H9 (cell line): ENCODE measurements at regions not wholly inside any gene's neighbourhood (a gene's known extent, or its start where the extent isn't known, plus 50 kb on each side); places are given as distances from the start of the nearest gene placed in this dataset.

ENCODE experiments used
- DNase-seq: peaks from one replicate; pipeline ENCODE4 v3.0.0-alpha.2; 2017
- H2AFZ ChIP-seq: one replicate; pipeline ENCODE4 v1.6.1; 2013; ENCODE audit warnings: mild to moderate bottlenecking, low read length, control low read depth, moderate library complexity
- H2AK5ac ChIP-seq: 2 replicates; pipeline ENCODE4 v1.6.1; 2013; ENCODE audit warnings: low read length, control low read depth, mixed read lengths; ENCODE audit not compliant: insufficient read length
- H2BK120ac ChIP-seq: one replicate; pipeline ENCODE4 v1.6.1; 2013; ENCODE audit warnings: low read depth, mild to moderate bottlenecking, low read length, control low read depth, inconsistent platforms; ENCODE audit not compliant: poor library complexity, severe bottlenecking
- H2BK12ac ChIP-seq: 2 replicates; pipeline ENCODE4 v1.6.1; 2013; ENCODE audit warnings: low read length, control low read depth, mixed read lengths, low read depth; ENCODE audit not compliant: insufficient read length
- H2BK15ac ChIP-seq: 2 replicates; pipeline ENCODE4 v1.6.1; 2013; ENCODE audit warnings: low read depth, low read length, control low read depth
- H2BK20ac ChIP-seq: one replicate; pipeline ENCODE4 v1.6.1; 2013; ENCODE audit warnings: low read depth, mild to moderate bottlenecking, low read length, control low read depth, inconsistent platforms; ENCODE audit not compliant: poor library complexity, severe bottlenecking
- H2BK5ac ChIP-seq: 2 replicates; pipeline ENCODE4 v1.6.1; 2013; ENCODE audit warnings: low read length, control low read depth, mixed read lengths; ENCODE audit not compliant: insufficient read length
- H3K14ac ChIP-seq: 2 replicates; pipeline ENCODE4 v1.6.1; 2013; ENCODE audit warnings: low read length, control low read depth; ENCODE audit not compliant: insufficient read depth
- H3K18ac ChIP-seq: 2 replicates; pipeline ENCODE4 v1.6.1; 2013; ENCODE audit warnings: low read depth, mild to moderate bottlenecking, mixed read lengths, low read length, control low read depth; ENCODE audit not compliant: insufficient read length
- H3K23ac ChIP-seq: 2 replicates; pipeline ENCODE4 v1.6.1; 2013; ENCODE audit warnings: low read length, control low read depth, mixed read lengths, low read depth; ENCODE audit not compliant: insufficient read length
- H3K23me2 ChIP-seq: 2 replicates; pipeline ENCODE4 v1.6.1; 2013; ENCODE audit warnings: low read depth, mild to moderate bottlenecking, mixed read lengths, low read length, control low read depth; ENCODE audit not compliant: insufficient read length, poor library complexity, severe bottlenecking
- H3K27ac ChIP-seq: 2 replicates; pipeline ENCODE4 v1.5.1; 2013; ENCODE audit warnings: low read length, control low read depth, mixed read lengths, low read depth; ENCODE audit not compliant: insufficient read length
- H3K27me3 ChIP-seq: 2 replicates; pipeline ENCODE4 v1.6.1; 2013; ENCODE audit warnings: low read length, control low read depth, inconsistent platforms; ENCODE audit not compliant: insufficient read depth
- H3K4ac ChIP-seq: 2 replicates; pipeline ENCODE4 v1.6.1; 2013; ENCODE audit warnings: low read depth, mild to moderate bottlenecking, control low read depth, inconsistent platforms, low read length, moderate library complexity
- H3K4me1 ChIP-seq: 2 replicates; pipeline ENCODE4 v1.6.1; 2013; ENCODE audit warnings: low read length, control low read depth, inconsistent platforms; ENCODE audit not compliant: insufficient read depth
- H3K4me2 ChIP-seq: 2 replicates; pipeline ENCODE4 v1.6.1; 2013; ENCODE audit warnings: low read length, control low read depth, mixed read lengths; ENCODE audit not compliant: insufficient read length, insufficient read depth
- H3K56ac ChIP-seq: 2 replicates; pipeline ENCODE4 v1.6.1; 2013; ENCODE audit warnings: low read depth, mild to moderate bottlenecking, mixed read lengths, low read length, control low read depth; ENCODE audit not compliant: insufficient read length
- H3K79me1 ChIP-seq: 2 replicates; pipeline ENCODE4 v1.6.1; 2013; ENCODE audit warnings: low read depth, mild to moderate bottlenecking, moderate library complexity, low read length, control low read depth, inconsistent platforms; ENCODE audit not compliant: insufficient read depth, poor library complexity, severe bottlenecking
- H3K79me2 ChIP-seq: 2 replicates; pipeline ENCODE4 v1.6.1; 2013; ENCODE audit warnings: low read length, control low read depth, inconsistent platforms; ENCODE audit not compliant: insufficient read depth
- H3K9ac ChIP-seq: 2 replicates; pipeline ENCODE4 v1.6.1; 2013; ENCODE audit warnings: low read length, control low read depth, mixed read lengths; ENCODE audit not compliant: insufficient read length; ENCODE audit errors: extremely low read depth
- H3K9me3 ChIP-seq: one replicate; pipeline ENCODE4 v1.6.1; 2013; ENCODE audit warnings: low read depth, low read length, inconsistent platforms; ENCODE audit not compliant: control insufficient read depth
- H3T11ph ChIP-seq: one replicate; pipeline ENCODE4 v1.6.1; 2013; ENCODE audit warnings: mild to moderate bottlenecking, low read length, control low read depth, inconsistent platforms
- H4K20me1 ChIP-seq: one replicate; pipeline ENCODE4 v1.6.1; 2013; ENCODE audit not compliant: control insufficient read depth, insufficient read length, insufficient read depth
- H4K5ac ChIP-seq: 2 replicates; pipeline ENCODE4 v1.6.1; 2013; ENCODE audit warnings: low read depth, mild to moderate bottlenecking, mixed read lengths, low read length, control low read depth; ENCODE audit not compliant: insufficient read length
- H4K8ac ChIP-seq: replicated peaks from 2 replicates; pipeline ENCODE4 v1.6.1; 2013; ENCODE audit warnings: low read length, control low read depth, mixed read lengths, low read depth; ENCODE audit not compliant: insufficient read length
- H4K91ac ChIP-seq: 2 replicates; pipeline ENCODE4 v1.6.1; 2013; ENCODE audit warnings: low read depth, mild to moderate bottlenecking, moderate library complexity, mixed read lengths, low read length, control low read depth; ENCODE audit not compliant: insufficient read length
- H3K27ac Mint-ChIP-seq, 3 experiments: 2 replicates in 2 of 3; 3 replicates in 1 of 3; pipeline ENCODE4 v1.8.0; 2020 to 2021; ENCODE audit warnings: mixed read lengths in 3 of 3, mild to moderate bottlenecking in 1 of 3, moderate library complexity in 1 of 3
- H3K27me3 Mint-ChIP-seq: 2 replicates; pipeline ENCODE4 v1.8.0; 2021; ENCODE audit warnings: low read depth, mild to moderate bottlenecking, moderate library complexity, mixed read lengths
- H3K36me3 Mint-ChIP-seq, 3 experiments: 2 replicates in 2 of 3; 3 replicates in 1 of 3; pipeline ENCODE4 v1.8.0; 2020 to 2021; ENCODE audit warnings: low read depth in 3 of 3, mixed read lengths in 3 of 3; ENCODE audit not compliant: insufficient read depth in 1 of 3
- H3K4me1 Mint-ChIP-seq, 2 experiments: 2 replicates each; pipeline ENCODE4 v1.8.0; 2020; ENCODE audit warnings: mixed read lengths in 2 of 2
- H3K4me3 Mint-ChIP-seq, 2 experiments: 2 replicates in 1 of 2; 3 replicates in 1 of 2; pipeline ENCODE4 v1.8.0; 2020 to 2021; ENCODE audit warnings: mild to moderate bottlenecking in 2 of 2, mixed read lengths in 2 of 2, moderate library complexity in 1 of 2
- H3K9me3 Mint-ChIP-seq, 2 experiments: 2 replicates in 1 of 2; 3 replicates in 1 of 2; pipeline ENCODE4 v1.8.0; 2020; ENCODE audit warnings: mild to moderate bottlenecking in 2 of 2, mixed read lengths in 2 of 2, moderate library complexity in 1 of 2
- WGBS: extraction: QIAGEN DNeasy Blood & Tissue Kit; methylation state at CpG from one replicate; pipeline ENCODE4 v1.1.7; 2013; ENCODE audit warnings: missing lambda C conversion rate, low lambda C conversion rate, mixed read lengths; ENCODE audit not compliant: insufficient read length; ENCODE audit errors: extremely low coverage; 5-methylcytosine and 5-hydroxymethylcytosine counted together
- TF ChIP-seq, protein P1 (sequence below): fragments of 200-600 bp; sonication (generic); conservative IDR thresholded peaks from 3 replicates; pipeline ENCODE4 v1.8.0; 2021; ENCODE audit warnings: antibody characterized with exemption, mild to moderate bottlenecking

DNA sequence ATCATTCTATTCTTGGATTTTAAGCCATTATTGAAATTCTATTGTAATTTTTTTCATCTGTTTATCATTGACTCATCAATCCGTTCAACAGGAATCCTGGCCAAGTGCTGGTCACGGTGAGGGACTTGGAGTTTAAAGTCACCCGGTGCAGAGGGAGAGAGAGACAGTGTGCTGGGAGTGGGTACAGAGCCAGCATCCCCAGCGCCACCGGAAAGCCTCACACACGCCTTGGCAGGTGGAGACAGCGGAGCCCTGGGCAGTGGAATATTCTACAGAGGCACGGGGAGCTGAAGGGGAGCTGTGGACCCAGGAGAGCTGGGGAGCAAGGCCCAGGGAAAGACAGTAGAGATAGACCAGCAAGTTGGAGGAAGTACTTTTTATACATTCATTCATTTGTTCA is 787.6 kb downstream of the BRD1 start:
- H3K4me3 Mint-ChIP-seq, result no peak overlapping the region
- H3K4me1 ChIP-seq, result no peaks in the 10 kb centered on the region
- H3K4ac ChIP-seq, result no peak overlapping the region
- no peak overlapping the region for H2BK15ac ChIP-seq
- no peak for DNase-seq
- peaks cover 0 to 5% of the 10 kb centered on the region in 2 experiments; a peak in 4 of 5 replicates for H3K9me3 Mint-ChIP-seq
- peaks cover 0 to 6% (median 2%) of the 10 kb centered on the region in 3 experiments; a peak in 2 of 7 replicates for H3K36me3 Mint-ChIP-seq
- TF ChIP-seq, protein P1, sequence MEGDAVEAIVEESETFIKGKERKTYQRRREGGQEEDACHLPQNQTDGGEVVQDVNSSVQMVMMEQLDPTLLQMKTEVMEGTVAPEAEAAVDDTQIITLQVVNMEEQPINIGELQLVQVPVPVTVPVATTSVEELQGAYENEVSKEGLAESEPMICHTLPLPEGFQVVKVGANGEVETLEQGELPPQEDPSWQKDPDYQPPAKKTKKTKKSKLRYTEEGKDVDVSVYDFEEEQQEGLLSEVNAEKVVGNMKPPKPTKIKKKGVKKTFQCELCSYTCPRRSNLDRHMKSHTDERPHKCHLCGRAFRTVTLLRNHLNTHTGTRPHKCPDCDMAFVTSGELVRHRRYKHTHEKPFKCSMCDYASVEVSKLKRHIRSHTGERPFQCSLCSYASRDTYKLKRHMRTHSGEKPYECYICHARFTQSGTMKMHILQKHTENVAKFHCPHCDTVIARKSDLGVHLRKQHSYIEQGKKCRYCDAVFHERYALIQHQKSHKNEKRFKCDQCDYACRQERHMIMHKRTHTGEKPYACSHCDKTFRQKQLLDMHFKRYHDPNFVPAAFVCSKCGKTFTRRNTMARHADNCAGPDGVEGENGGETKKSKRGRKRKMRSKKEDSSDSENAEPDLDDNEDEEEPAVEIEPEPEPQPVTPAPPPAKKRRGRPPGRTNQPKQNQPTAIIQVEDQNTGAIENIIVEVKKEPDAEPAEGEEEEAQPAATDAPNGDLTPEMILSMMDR, result no peak
- H4K20me1 ChIP-seq, result no peaks in the 10 kb centered on the region
- no CpG with 5 or more reads among the region's 8 CpGs for WGBS
- H3K4me2 ChIP-seq, result no peak overlapping the region
- H2BK20ac ChIP-seq, result no peak overlapping the region
- no peak overlapping the region for H3K23ac ChIP-seq
- H2AK5ac ChIP-seq, result no peak overlapping the region
- no peak overlapping the region for H4K8ac ChIP-seq
- peaks cover 3 to 6% of the 10 kb centered on the region in 2 experiments; a peak in 2 of 4 replicates for H3K4me1 Mint-ChIP-seq
- H4K5ac ChIP-seq, result no peak overlapping the region
- no peaks in the 10 kb centered on the region for H3K79me2 ChIP-seq
- no peak overlapping the region for H3K18ac ChIP-seq
- H3K9me3 ChIP-seq, result no peaks in the 10 kb centered on the region
- no peak overlapping the region for H4K91ac ChIP-seq
- H3K14ac ChIP-seq, result no peak overlapping the region
- no peak overlapping the region for H3K9ac ChIP-seq
- no peak overlapping the region for H2BK12ac ChIP-seq
- no peak overlapping the region for H3K56ac ChIP-seq
- no peak overlapping the region for H3T11ph ChIP-seq
- H3K27me3 Mint-ChIP-seq, result peaks cover 19% of the 10 kb centered on the region
- H3K27ac Mint-ChIP-seq, result no peak overlapping the region
- no peak overlapping the region for H2AFZ ChIP-seq
- H2BK5ac ChIP-seq, result no peak overlapping the region
- H3K79me1 ChIP-seq, result no peaks in the 10 kb centered on the region
- H2BK120ac ChIP-seq, result no peak overlapping the region
- H3K23me2 ChIP-seq, result no peaks in the 10 kb centered on the region
- no peaks in the 10 kb centered on the region for H3K27me3 ChIP-seq
- H3K27ac ChIP-seq, result no peak overlapping the region
